ENCODE measurements at regions not wholly inside any gene's neighbourhood (a gene's known extent, or its start where the extent isn't known, plus 50 kb on each side); places are given as distances from the start of the nearest gene placed in this dataset.
"Not testable (repeated sequence)": the region's sequence is repeated elsewhere in the genome, so short reads cannot be mapped to it uniquely, and the experiment has no call there.

DNA sequence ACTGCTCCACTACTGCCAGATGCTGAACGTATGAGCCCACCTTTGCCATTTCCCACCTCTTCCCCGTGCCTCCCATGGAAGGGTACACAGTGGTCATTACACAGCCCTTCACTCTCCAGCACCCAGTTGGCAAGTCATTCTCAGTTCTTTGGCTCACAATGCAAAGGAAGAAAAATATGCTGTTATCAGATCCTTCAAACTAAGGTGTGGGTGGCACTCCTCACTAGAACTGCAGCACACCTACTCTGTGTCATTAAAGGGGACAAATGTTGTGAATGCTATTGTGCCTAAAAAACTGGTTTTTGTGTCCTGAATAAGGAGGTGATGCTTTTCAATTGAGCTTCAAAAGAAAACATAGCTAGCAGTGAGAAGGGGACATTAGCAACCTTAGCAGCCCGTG, 183.1 kb upstream of the SNX2 start:
- Histone ChIP-seq H3K27ac (no peak overlapping the region), H3K4me3 (no peak overlapping the region)

- H3K4me3 ChIP-seq = no peak overlapping the region
- no peak overlapping the region for H3K27ac ChIP-seq
These were observed 175.9 kb upstream of the SNX2 start for GRCh38 chr5:122599000-122599399.

DNA sequence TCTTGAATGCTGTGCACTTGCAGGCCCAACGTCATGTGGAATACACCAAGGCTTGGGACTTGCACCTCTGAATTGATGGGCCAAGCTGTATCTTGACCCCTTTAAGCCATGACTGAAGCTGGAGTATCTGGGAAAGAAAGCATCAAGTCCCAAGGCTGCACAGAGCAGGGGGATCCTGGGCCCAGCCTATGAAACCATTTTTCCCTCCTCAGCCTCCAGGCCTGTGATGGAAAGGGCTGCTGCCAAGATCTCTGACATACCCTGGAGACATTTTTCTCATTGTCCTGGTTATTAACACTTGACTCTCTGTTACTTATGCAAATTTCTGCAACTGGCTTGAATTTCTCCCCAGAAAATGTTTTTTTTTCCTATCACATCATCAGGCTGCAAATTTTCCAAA, 174.0 kb upstream of the SNX2 start:
- H3K27ac ChIP-seq = no peak overlapping the region
- no peak overlapping the region for H3K4me3 ChIP-seq

- Histone ChIP-seq H3K27ac (no peak overlapping the region), H3K4me3 (no peak overlapping the region)
These were observed 172.2 kb upstream of the SNX2 start for GRCh38 chr5:122602700-122603099.

DNA sequence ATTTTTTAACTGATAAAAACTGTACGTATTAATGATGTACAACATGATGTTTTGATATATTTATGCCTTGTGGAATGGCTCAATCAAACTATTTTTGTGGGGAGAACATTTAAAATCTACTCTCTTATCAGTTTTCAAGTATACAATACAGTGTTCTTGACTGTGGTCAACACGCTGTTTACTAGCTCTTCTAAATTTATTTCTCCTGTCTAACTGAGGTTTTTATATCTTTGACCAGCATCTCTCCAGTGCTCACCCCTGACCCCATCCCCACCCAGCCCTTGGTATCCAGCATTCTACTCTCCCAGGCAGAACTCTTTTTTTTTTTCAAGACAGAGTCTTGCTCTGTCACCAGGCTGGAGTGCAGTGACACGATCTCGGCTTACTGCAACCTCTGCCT, 169.6 kb upstream of the SNX2 start:
- Histone ChIP-seq H3K4me3 (no peak overlapping the region), H3K27ac (no peak overlapping the region)

DNA sequence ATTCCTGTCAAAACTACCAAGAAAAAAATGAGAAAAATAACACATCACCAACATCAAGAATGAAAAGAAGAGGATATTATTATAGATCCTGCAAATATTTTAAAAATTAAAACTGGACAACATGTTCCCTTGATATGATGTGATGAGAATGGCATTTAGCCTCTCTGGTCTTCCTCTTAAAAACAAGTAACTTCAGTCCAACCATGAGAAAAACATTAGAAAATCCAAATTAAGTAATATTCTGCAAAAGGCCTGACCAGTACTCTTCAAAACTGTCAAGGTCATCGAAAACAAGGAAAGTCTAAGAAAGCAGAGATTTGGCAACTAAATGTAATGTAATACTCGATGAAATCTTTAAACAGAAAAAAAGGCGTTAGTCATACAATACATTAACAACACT, 167.1 kb upstream of the SNX2 start:
- Histone ChIP-seq H3K4me3 (no peak overlapping the region), H3K27ac (peak overlapping the region in 1 of 21 experiments; percentile 22)

- H3K27ac ChIP-seq = peak overlapping the region in 1 of 21 experiments; percentile 22
These were observed 166.7 kb upstream of the SNX2 start for GRCh38 chr5:122608222-122608621.

DNA sequence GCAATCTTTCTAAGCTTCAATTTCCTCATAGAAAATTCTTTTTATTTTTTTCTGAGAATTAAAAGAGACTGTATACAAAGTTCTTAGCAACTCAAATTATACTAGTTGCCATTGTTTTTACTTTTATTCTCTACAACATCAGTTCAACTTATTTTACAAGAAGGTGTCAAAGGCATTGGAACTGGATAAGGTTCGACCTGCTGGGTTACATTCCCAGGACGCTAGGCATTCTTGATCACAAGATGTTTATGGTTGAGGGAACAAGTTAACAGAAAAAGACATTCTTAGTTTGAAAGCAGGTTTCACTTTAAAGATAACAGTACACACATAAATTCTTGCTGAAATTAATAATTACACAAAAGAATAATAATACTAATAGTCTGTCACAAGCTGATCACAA, 163.5 kb upstream of the SNX2 start:
- Histone ChIP-seq H3K4me3 (no peak overlapping the region), H3K27ac (no peak overlapping the region)

More at GRCh38 chr5:122608222-122608621, 166.7 kb upstream of the SNX2 start:
- H3K4me3 ChIP-seq = no peak overlapping the region

DNA sequence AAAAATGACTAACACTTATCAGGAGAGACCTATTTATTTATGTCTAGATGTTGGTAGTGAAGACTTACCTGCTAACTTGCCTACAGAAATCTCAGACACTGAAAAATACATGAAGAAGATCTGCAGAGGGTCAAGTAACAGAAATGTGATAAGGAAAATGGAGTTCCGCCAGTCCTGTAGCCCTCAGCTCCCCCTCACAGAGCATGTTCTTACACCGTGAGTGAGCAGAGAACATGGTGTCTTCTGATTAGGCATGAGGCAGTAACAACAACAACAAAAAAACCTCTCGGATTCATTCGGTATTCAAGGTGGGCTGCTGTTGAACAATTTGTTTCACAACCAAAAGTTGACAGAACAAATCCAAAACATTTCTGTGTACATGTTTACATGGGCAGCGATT, 162.0 kb upstream of the SNX2 start:
- Histone ChIP-seq H3K27ac (no peak overlapping the region), H3K4me3 (no peak overlapping the region)

GRCh38 chr5:122615146-122615545, 159.7 kb upstream of the SNX2 start:
- Histone ChIP-seq H3K4me3 (no peak overlapping the region), H3K27ac (no peak overlapping the region)

DNA sequence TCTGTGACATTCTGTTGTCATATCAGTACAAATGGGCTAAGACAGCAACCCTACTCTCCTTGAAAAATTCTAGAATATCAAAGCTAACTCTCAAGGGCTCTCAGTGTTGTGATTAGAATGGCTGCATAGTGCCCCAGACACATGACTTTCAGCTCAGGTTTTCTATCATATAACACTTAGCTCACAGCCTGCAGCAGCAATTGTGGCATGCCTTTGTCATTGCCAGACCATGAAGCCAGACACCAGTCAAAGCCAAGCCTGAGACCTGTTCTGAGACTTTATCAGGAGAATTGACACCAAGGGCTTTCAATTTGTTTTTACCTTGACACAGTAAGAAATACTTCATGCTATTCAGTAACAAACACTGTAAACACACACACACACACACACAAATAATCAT, 159.0 kb upstream of the SNX2 start:
- H3K4me3 ChIP-seq = no peak overlapping the region
- H3K27ac ChIP-seq = no peak overlapping the region

- H3K27ac ChIP-seq, H3K4me3 ChIP-seq: not testable (repeated sequence)
These were observed 156.8 kb upstream of the SNX2 start for GRCh38 chr5:122618046-122618445.

- H3K4me3 ChIP-seq, H3K27ac ChIP-seq: not testable (repeated sequence)
These were observed 154.1 kb upstream of the SNX2 start for GRCh38 chr5:122620768-122621167.

DNA sequence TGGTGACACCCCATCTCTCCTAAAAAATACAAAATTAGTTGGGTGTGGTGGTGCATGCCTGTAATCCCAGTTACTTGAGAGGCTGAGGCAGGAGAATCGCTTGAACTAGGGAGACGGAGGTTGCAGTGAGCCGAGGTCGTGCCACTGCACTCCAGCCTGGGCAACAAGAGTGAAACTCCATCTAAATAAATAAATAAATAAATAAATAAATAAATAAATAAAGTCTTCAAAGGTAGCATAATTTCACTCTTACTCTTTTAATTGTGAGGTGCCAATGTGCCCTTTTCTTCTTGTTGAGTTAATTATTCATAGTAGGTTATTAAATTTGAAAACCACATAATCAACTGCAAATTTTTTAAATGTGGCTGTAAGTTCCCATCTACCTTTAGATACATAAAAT, 146.2 kb upstream of the SNX2 start:
- not testable (repeated sequence) for H3K27ac ChIP-seq, H3K4me3 ChIP-seq

GRCh38 chr5:122629121-122629677, 145.7 kb upstream of the SNX2 start:
- H3K27ac ChIP-seq = no peak overlapping the region

GRCh38 chr5:122638581-122638980, 136.3 kb upstream of the SNX2 start:
- Histone ChIP-seq H3K27ac (no peak overlapping the region), H3K4me3 (no peak overlapping the region)

More at GRCh38 chr5:122629121-122629677, 145.7 kb upstream of the SNX2 start:
- H3K4me3 ChIP-seq = no peak overlapping the region

DNA sequence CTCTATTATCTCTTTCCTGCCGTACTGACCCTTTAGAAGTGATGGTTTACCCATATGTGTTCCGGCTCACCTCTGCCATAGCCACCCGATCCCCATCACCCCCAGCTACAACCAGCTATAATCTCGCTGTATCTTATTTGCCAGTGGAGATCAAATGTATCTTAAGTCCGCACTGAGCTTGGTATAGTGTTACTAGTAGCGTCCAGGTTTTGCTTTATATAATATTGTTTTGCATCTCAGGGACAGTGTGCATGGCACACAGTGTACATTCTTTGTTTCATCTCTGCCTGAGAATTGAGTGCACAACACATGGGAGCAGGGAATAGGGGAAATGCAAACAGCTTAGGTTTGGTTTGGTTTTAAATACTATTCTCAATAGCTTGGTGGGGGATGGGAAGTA, 135.8 kb upstream of the SNX2 start:
- H3K27ac ChIP-seq = no peak overlapping the region

GRCh38 chr5:122639864-122640263, 135.0 kb upstream of the SNX2 start:
- no peak overlapping the region for H3K4me3 ChIP-seq
- no peak overlapping the region for H3K27ac ChIP-seq

More for the DNA sequence above, 135.8 kb upstream of the SNX2 start:
- H3K4me3 ChIP-seq = no peak overlapping the region

DNA sequence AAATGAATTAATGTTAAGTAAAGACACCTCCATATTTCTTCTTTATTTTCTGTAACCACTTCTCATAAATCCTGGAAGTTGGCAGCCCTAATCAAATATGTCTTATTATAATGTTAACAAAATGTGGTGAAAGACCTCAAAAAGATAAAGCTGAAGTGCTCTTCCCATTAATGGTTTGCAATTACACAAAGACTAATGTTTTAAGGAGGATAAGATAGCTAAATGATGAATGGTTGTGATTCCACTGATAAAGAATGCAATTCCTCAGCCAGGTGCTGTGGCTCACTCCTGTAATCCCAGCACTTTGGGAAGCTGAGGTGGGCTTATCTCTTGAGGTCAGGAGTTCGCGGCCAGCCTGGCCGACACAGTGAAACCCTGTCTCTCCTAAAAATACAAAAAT, 125.8 kb upstream of the SNX2 start:
- H3K27ac ChIP-seq = no peak overlapping the region

GRCh38 chr5:122653087-122654017, 121.5 kb upstream of the SNX2 start:
- no peak overlapping the region for H3K27ac ChIP-seq
- H3K4me3 ChIP-seq = no peak overlapping the region

More for the DNA sequence above, 125.8 kb upstream of the SNX2 start:
- H3K4me3 ChIP-seq = no peak overlapping the region

- Histone ChIP-seq H3K4me3 (no peak overlapping the region), H3K27ac (no peak overlapping the region)
These were observed 118.7 kb upstream of the SNX2 start for GRCh38 chr5:122656160-122656559.

All from skin epidermis (tissue), 12 donors.